GM19468 (cell line): ENCODE measurements at regions not wholly inside any gene's neighbourhood (a gene's known extent, or its start where the extent isn't known, plus 50 kb on each side); places are given as distances from the start of the nearest gene placed in this dataset.
"Not testable (repeated sequence)": the region's sequence is repeated elsewhere in the genome, so short reads cannot be mapped to it uniquely, and the experiment has no call there.

Source experiments
- ATAC-seq: cut with Tn5 transposase; IDR thresholded peaks from one replicate; pipeline ENCODE4 v1.9.1; 2021; ENCODE audit warnings: mild to moderate bottlenecking, moderate library complexity, moderate number of reproducible peaks; ENCODE audit not compliant: unreplicated experiment; ENCODE audit errors: extremely low read depth

GRCh38 chr21:28617300-28617699, 375.4 kb downstream of the LTN1 start:
- ATAC-seq, result no peak

- ATAC-seq, result no peak
These were observed 377.4 kb downstream of the LTN1 start for GRCh38 chr21:28615276-28615675.

- no peak for ATAC-seq
These were observed 377.9 kb downstream of the LTN1 start for GRCh38 chr21:28614791-28615190.

GRCh38 chr21:28608646-28609045, 384.0 kb downstream of the LTN1 start:
- no peak for ATAC-seq

GRCh38 chr21:28607545-28607944, 385.1 kb downstream of the LTN1 start:
- no peak for ATAC-seq

- peak; percentile 97 for ATAC-seq
These were observed 387.6 kb downstream of the LTN1 start for GRCh38 chr21:28604946-28605537.

- no peak for ATAC-seq
These were observed 390.1 kb downstream of the LTN1 start for GRCh38 chr21:28602546-28602945.

- no peak for ATAC-seq
These were observed 394.5 kb downstream of the LTN1 start for GRCh38 chr21:28598214-28598613.

GRCh38 chr21:28592205-28592865, 400.3 kb downstream of the LTN1 start:
- ATAC-seq, result no peak

- ATAC-seq, result no peak
These were observed 402.0 kb downstream of the LTN1 start for GRCh38 chr21:28590676-28591075.

GRCh38 chr21:28590026-28590425, 402.7 kb downstream of the LTN1 start:
- no peak for ATAC-seq

- no peak for ATAC-seq
These were observed 403.7 kb downstream of the LTN1 start for GRCh38 chr21:28588997-28589396.

GRCh38 chr21:28587748-28588147, 404.9 kb downstream of the LTN1 start:
- no peak for ATAC-seq

GRCh38 chr21:28581976-28582375, 410.7 kb downstream of the LTN1 start:
- no peak for ATAC-seq

GRCh38 chr21:28581311-28581731, 411.4 kb downstream of the LTN1 start:
- not testable (repeated sequence) for ATAC-seq

GRCh38 chr21:28580585-28580984, 412.1 kb downstream of the LTN1 start:
- no peak for ATAC-seq

- no peak for ATAC-seq
These were observed 412.6 kb downstream of the LTN1 start for GRCh38 chr21:28579986-28580550.

GRCh38 chr21:28568692-28569091, 424.0 kb downstream of the LTN1 start:
- ATAC-seq, result no peak

GRCh38 chr21:28563933-28564332, 428.7 kb downstream of the LTN1 start:
- ATAC-seq, result not testable (repeated sequence)

- no peak for ATAC-seq
These were observed 430.9 kb downstream of the LTN1 start for GRCh38 chr21:28561772-28562171.

- ATAC-seq, result no peak
These were observed 437.8 kb downstream of the LTN1 start for GRCh38 chr21:28554660-28555475.
